GM18519 (cell line): ENCODE measurements at regions not wholly inside any gene's neighbourhood (a gene's known extent, or its start where the extent isn't known, plus 50 kb on each side); places are given as distances from the start of the nearest gene placed in this dataset.
"Not testable (repeated sequence)": the region's sequence is repeated elsewhere in the genome, so short reads cannot be mapped to it uniquely, and the experiment has no call there.

Source experiments
- ATAC-seq: cut with Tn5 transposase; IDR thresholded peaks from one replicate; pipeline ENCODE4 v1.9.1; 2021; ENCODE audit warnings: mild to moderate bottlenecking, moderate library complexity; ENCODE audit not compliant: unreplicated experiment, low FRiP score

GRCh38 chr16:33583702-33584101, 124.3 kb downstream of the TP53TG3F start:
- ATAC-seq, result peak; percentile 51

GRCh38 chr16:33588589-33588988, 129.2 kb downstream of the TP53TG3F start:
- ATAC-seq, result not testable (repeated sequence)

- ATAC-seq, result not testable (repeated sequence)
Observed at GRCh38 chr16:33593344-33593743, 133.9 kb downstream of the TP53TG3F start.

- not testable (repeated sequence) for ATAC-seq
Observed at GRCh38 chr16:33595074-33595473, 135.7 kb downstream of the TP53TG3F start.

GRCh38 chr16:33601029-33601428, 141.6 kb downstream of the TP53TG3F start:
- ATAC-seq, result peak; percentile 45

- ATAC-seq, result not testable (repeated sequence)
Observed at GRCh38 chr16:33623535-33624077, 164.2 kb downstream of the TP53TG3F start.

- peak; percentile 49 for ATAC-seq
Observed at GRCh38 chr16:33628895-33629294, 169.5 kb downstream of the TP53TG3F start.

GRCh38 chr16:33631713-33632112, 172.3 kb downstream of the TP53TG3F start:
- not testable (repeated sequence) for ATAC-seq

- not testable (repeated sequence) for ATAC-seq
Observed at GRCh38 chr16:33634057-33634456, 174.6 kb downstream of the TP53TG3F start.

- not testable (repeated sequence) for ATAC-seq
Observed at GRCh38 chr16:33636760-33637159, 177.3 kb downstream of the TP53TG3F start.

GRCh38 chr16:33643270-33643669, 183.9 kb downstream of the TP53TG3F start:
- peak; percentile 61 for ATAC-seq

- ATAC-seq, result peak; percentile 48
Observed at GRCh38 chr16:33643698-33644381, 184.4 kb downstream of the TP53TG3F start.

- not testable (repeated sequence) for ATAC-seq
Observed at GRCh38 chr16:33646386-33646785, 187.0 kb downstream of the TP53TG3F start.

GRCh38 chr16:33655756-33656155, 196.3 kb downstream of the TP53TG3F start:
- ATAC-seq, result not testable (repeated sequence)

- ATAC-seq, result peak; percentile 54
Observed at GRCh38 chr16:33656394-33656793, 197.0 kb downstream of the TP53TG3F start.

- peak; percentile 55 for ATAC-seq
Observed at GRCh38 chr16:33657717-33658116, 198.3 kb downstream of the TP53TG3F start.

GRCh38 chr16:33680791-33681190, 221.4 kb downstream of the TP53TG3F start:
- ATAC-seq, result not testable (repeated sequence)

- not testable (repeated sequence) for ATAC-seq
Observed at GRCh38 chr16:33700320-33700719, 240.9 kb downstream of the TP53TG3F start.

GRCh38 chr16:33706845-33707590, 247.6 kb downstream of the TP53TG3F start:
- ATAC-seq, result not testable (repeated sequence)

- ATAC-seq, result not testable (repeated sequence)
Observed at GRCh38 chr16:33707591-33707934, 248.2 kb downstream of the TP53TG3F start.
